ENCODE measurements at regions not wholly inside any gene's neighbourhood (a gene's known extent, or its start where the extent isn't known, plus 50 kb on each side); places are given as distances from the start of the nearest gene placed in this dataset.

DNA sequence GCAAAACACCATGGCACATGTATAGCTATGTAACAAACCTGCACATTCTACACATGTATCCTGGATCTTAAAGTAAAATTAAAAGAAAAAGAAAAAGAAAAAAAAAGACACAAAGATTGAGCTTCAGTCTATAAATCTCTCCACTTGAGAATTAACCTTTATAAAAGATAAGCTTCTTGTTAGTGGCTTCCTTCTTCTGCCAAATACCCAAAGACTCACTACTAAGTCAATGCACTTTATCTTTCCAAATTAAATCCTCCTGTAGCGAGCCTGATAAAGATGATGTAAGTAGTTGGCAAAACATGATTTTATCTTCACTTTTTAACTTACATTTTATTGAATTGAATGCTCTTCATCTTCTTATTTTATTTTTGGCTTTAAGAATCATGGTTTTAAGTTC, 349.9 kb downstream of the TRIB2 start (continued):
- TF ChIP-seq EZH2 (IDR thresholded peaks at IDR 0.05; ENCODE audit: borderline replicate concordance, control insufficient read depth, low read depth, low read length): no peak
- TF ChIP-seq SMARCA5 (IDR thresholded peaks at IDR 0.05): no peak

DNA sequence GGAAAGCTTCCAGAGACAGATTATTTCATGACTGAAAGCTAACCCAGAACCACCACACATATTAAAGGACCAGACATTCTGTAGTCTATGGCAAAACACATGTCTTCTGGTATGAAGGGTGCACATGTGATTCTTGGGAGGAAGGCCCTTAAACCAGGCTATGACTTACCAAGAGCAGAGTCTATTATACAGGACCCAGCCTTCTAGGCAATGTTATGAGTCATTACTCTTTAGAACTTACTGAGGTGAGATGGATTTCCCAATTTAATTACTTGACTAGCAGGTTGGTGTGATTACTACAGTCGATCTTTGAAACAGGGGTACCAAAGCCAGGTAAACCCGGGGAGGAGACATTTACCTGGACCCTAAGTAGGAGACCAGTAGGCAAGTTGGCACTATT, 350.8 kb downstream of the TRIB2 start:
- Histone ChIP-seq H3K36me3 (ENCODE audit: control insufficient read depth in 2 of 2, insufficient read depth in 2 of 2, low read length in 1 of 2) (no peaks in the 10 kb centered on the region), H3K9me3 (replicated peaks; ENCODE audit: control insufficient read depth, insufficient read depth, low read length) (no peaks in the 10 kb centered on the region), H3K27ac (ENCODE audit: control insufficient read depth, insufficient read depth) (no peak overlapping the region), H3K4me1 (ENCODE audit: control insufficient read depth, insufficient read depth, low read length) (no peaks in the 10 kb centered on the region), H4K20me1 (ENCODE audit: control insufficient read depth, insufficient read depth) (no peaks in the 10 kb centered on the region), H3K4me2 (ENCODE audit: control insufficient read depth, insufficient read depth) (no peak overlapping the region), H3K9ac (ENCODE audit: control insufficient read depth, insufficient read depth, low read length) (no peak overlapping the region), H3K27me3 (replicated peaks in 1 of 2; ENCODE audit: control insufficient read depth in 2 of 2, insufficient read depth in 2 of 2, low read length in 1 of 2) (no peaks in the 10 kb centered on the region), H3K79me2 (ENCODE audit: control insufficient read depth, insufficient read depth, low read length) (no peaks in the 10 kb centered on the region), H2AFZ (ENCODE audit: control insufficient read depth, low read depth, low read length) (no peak overlapping the region), H3K4me3 (no peak overlapping the region)
- in situ Hi-C loops (cut with MboI): no loop called here
- CTCF ChIA-PET: no interaction called here
- FAIRE-seq (no peak), DNase-seq (ENCODE audit: low read depth, low spot score) (no peak), ATAC-seq (no peak)
- WGBS (ENCODE audit: insufficient coverage, insufficient replicate concordance, low lambda C conversion rate, missing lambda C conversion rate): 6% methylated on average over 2 of the region's 2 CpGs
- intact Hi-C loops (cut with micrococcal nuclease; ENCODE audit: unreplicated experiment): no loop called here
- RAD21 ChIA-PET (ENCODE audit: unreplicated experiment): no interaction called here
- no TSS peak for BruUV-seq (replicated peaks)
- POLR2A ChIA-PET: no interaction called here
- SMC1A ChIA-PET (ENCODE audit: uncharacterized antibody, unreplicated experiment): no interaction called here
- TF ChIP-seq ESRRA (IDR thresholded peaks at IDR 0.05; ENCODE audit: low read length) (no peak), BRCA1 (IDR thresholded peaks at IDR 0.05; ENCODE audit: low read depth, low read length) (no peak), CHD4 (IDR thresholded peaks at IDR 0.05) (no peak), NFYA (IDR thresholded peaks at IDR 0.05; ENCODE audit: borderline replicate concordance, low read depth, low read length) (no peak), KLF5 (IDR thresholded peaks at IDR 0.05; ENCODE audit: partially characterized antibody) (no peak), BHLHE40 (IDR thresholded peaks at IDR 0.05; ENCODE audit: borderline replicate concordance in 1 of 2, low read depth in 2 of 2, low read length in 1 of 2) (no peak), CREB1 (IDR thresholded peaks at IDR 0.05; ENCODE audit: low read depth) (no peak), SMARCA5 (IDR thresholded peaks at IDR 0.05) (no peak), MYC (IDR thresholded peaks at IDR 0.05; ENCODE audit: insufficient read depth, insufficient read length, insufficient replicate concordance, low read length, severe bottlenecking) (no peak), STAT1 (conservative IDR thresholded peaks at IDR 0.05) (no peak), GABPA (IDR thresholded peaks at IDR 0.05; ENCODE audit: low read depth) (no peak), SRF (IDR thresholded peaks at IDR 0.05; ENCODE audit: low read depth in 2 of 2, low read length in 2 of 2) (no peak), NRF1 (conservative IDR thresholded peaks at IDR 0.05; ENCODE audit: low read depth, low read length) (no peak), NR2F1 (conservative IDR thresholded peaks at IDR 0.05) (no peak), NBN (IDR thresholded peaks at IDR 0.05) (no peak), SMAD1 (IDR thresholded peaks at IDR 0.05; ENCODE audit: low read depth, partially characterized antibody) (no peak), RUNX3 (IDR thresholded peaks at IDR 0.05; ENCODE audit: low read length) (no peak)
- TF ChIP-seq, protein P1, sequence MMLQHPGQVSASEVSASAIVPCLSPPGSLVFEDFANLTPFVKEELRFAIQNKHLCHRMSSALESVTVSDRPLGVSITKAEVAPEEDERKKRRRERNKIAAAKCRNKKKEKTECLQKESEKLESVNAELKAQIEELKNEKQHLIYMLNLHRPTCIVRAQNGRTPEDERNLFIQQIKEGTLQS (IDR thresholded peaks at IDR 0.05; ENCODE audit: borderline replicate concordance, extremely low read depth, low read depth, low read length): no peak
- TF ChIP-seq, protein P2, sequence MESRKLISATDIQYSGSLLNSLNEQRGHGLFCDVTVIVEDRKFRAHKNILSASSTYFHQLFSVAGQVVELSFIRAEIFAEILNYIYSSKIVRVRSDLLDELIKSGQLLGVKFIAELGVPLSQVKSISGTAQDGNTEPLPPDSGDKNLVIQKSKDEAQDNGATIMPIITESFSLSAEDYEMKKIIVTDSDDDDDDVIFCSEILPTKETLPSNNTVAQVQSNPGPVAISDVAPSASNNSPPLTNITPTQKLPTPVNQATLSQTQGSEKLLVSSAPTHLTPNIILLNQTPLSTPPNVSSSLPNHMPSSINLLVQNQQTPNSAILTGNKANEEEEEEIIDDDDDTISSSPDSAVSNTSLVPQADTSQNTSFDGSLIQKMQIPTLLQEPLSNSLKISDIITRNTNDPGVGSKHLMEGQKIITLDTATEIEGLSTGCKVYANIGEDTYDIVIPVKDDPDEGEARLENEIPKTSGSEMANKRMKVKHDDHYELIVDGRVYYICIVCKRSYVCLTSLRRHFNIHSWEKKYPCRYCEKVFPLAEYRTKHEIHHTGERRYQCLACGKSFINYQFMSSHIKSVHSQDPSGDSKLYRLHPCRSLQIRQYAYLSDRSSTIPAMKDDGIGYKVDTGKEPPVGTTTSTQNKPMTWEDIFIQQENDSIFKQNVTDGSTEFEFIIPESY (IDR thresholded peaks at IDR 0.05): no peak
